SK-N-SH (cell line): ENCODE measurements at regions not wholly inside any gene's neighbourhood (a gene's known extent, or its start where the extent isn't known, plus 50 kb on each side); places are given as distances from the start of the nearest gene placed in this dataset.

Source experiments
- CTCF ChIA-PET: fragments of 300-600, 350-600 bp; formaldehyde crosslinking; extraction: SDS; loops from one replicate; lab custom pipeline; 2021; lab: Yijun Ruan, JAX
- POLR2A ChIA-PET: fragments of 350-600 bp; sonication (Branson Sonifier 250); formaldehyde crosslinking; extraction: SDS; loops from one replicate; lab custom pipeline; 2020; ENCODE audit warnings: antibody characterized with exemption, inconsistent platforms; lab: Yijun Ruan, JAX
- DNase-seq: peaks from one replicate; pipeline ENCODE4 v3.0.0; 2012
- H2AFZ ChIP-seq: fragments of 200-600 bp; sonication (generic); 2 replicates; pipeline ENCODE4 v1.8.1; 2016; ENCODE audit warnings: antibody characterized with exemption, mild to moderate bottlenecking, low read depth
- H3F3A ChIP-seq: fragments of 200-600 bp; sonication (generic); replicated peaks from 2 replicates; pipeline ENCODE3; 2016; ENCODE audit warnings: antibody characterized with exemption, mild to moderate bottlenecking; ENCODE audit not compliant: insufficient read depth
- H3K27ac ChIP-seq, 2 experiments: fragments of 200-500 bp in 1 of 2; fragments of 200-600 bp in 1 of 2; sonication (Bioruptor generic) in 1 of 2; sonication (generic), shearing (Covaris generic) in 1 of 2; 2 replicates each; pipeline versions ENCODE4 v1.5.1 to v1.6.1; 2014 to 2016; ENCODE audit warnings: low read depth in 2 of 2, inconsistent platforms in 1 of 2, low read length in 1 of 2, mild to moderate bottlenecking in 1 of 2, mixed read lengths in 1 of 2
- H3K27me3 ChIP-seq: fragments of 200-600 bp; sonication (generic), shearing (Covaris generic); 2 replicates; pipeline ENCODE4 v1.6.1; 2016; ENCODE audit warnings: mixed run types; ENCODE audit not compliant: insufficient read depth
- H3K36me3 ChIP-seq, 2 experiments: fragments of 200-500 bp in 1 of 2; fragments of 200-600 bp in 1 of 2; sonication (Bioruptor generic) in 1 of 2; sonication (generic) in 1 of 2; replicated peaks in 1 of 2; 2 replicates each; pipeline versions ENCODE3 to v1.5.1; 2014 to 2016; ENCODE audit warnings: low read length in 1 of 2, mild to moderate bottlenecking in 1 of 2; ENCODE audit not compliant: insufficient read depth in 2 of 2, control insufficient read depth in 1 of 2
- H3K4me1 ChIP-seq, 2 experiments: fragments of 200-500 bp in 1 of 2; fragments of 200-600 bp in 1 of 2; sonication (Bioruptor generic) in 1 of 2; sonication (generic), shearing (Covaris generic) in 1 of 2; 2 replicates each; pipeline versions ENCODE4 v1.5.1 to v1.6.1; 2014 to 2016; ENCODE audit warnings: low read depth in 1 of 2, low read length in 1 of 2, mixed run types in 1 of 2; ENCODE audit not compliant: insufficient read depth in 2 of 2, control insufficient read depth in 1 of 2
- H3K4me2 ChIP-seq: fragments of 200-600 bp; sonication (generic), shearing (Covaris generic); 2 replicates; pipeline ENCODE4 v1.6.1; 2017; ENCODE audit warnings: mixed run types
- H3K4me3 ChIP-seq, 2 experiments: fragments of 200-500 bp in 1 of 2; fragments of 200-600 bp in 1 of 2; sonication (Bioruptor generic) in 1 of 2; sonication (generic), shearing (Covaris generic) in 1 of 2; 2 replicates each; pipeline versions ENCODE4 v1.5.1 to v1.8.1; 2014 to 2016; ENCODE audit warnings: low read depth in 2 of 2, inconsistent platforms in 1 of 2, low read length in 1 of 2, mild to moderate bottlenecking in 1 of 2, mixed read lengths in 1 of 2, moderate library complexity in 1 of 2
- H3K79me2 ChIP-seq: fragments of 200-600 bp; sonication (generic); 2 replicates; pipeline ENCODE4 v1.8.1; 2017; ENCODE audit warnings: mild to moderate bottlenecking; ENCODE audit not compliant: insufficient read depth
- H3K9ac ChIP-seq: fragments of 200-600 bp; sonication (generic); 2 replicates; pipeline ENCODE4 v1.6.1; 2017; ENCODE audit warnings: mixed run types
- H3K9me2 ChIP-seq: fragments of 200-600 bp; sonication (generic); 2 replicates; pipeline ENCODE4 v1.6.1; 2017; ENCODE audit warnings: mixed run types
- H3K9me3 ChIP-seq: fragments of 200-600 bp; sonication (generic); 2 replicates; pipeline ENCODE4 v1.6.1; 2017; ENCODE audit warnings: mixed run types, mild to moderate bottlenecking, moderate library complexity
- H4K20me1 ChIP-seq: fragments of 200-600 bp; sonication (generic); 2 replicates; pipeline ENCODE4 v1.6.1; 2017; ENCODE audit warnings: mild to moderate bottlenecking, mixed run types; ENCODE audit not compliant: insufficient read depth
- CHD2 ChIP-seq: fragments of 150-350 bp; IDR thresholded peaks from 2 replicates; pipeline ENCODE4 v1.6.1; 2018; ENCODE audit warnings: low read length; ENCODE audit not compliant: partially characterized antibody
- CTCF ChIP-seq: fragments of 200-600 bp; sonication (generic); IDR thresholded peaks from 2 replicates; pipeline ENCODE4 v1.6.1; 2017; ENCODE audit warnings: antibody characterized with exemption, mild to moderate bottlenecking, moderate library complexity
- ELF1 ChIP-seq: IDR thresholded peaks from 2 replicates; pipeline ENCODE4 v1.4.0; 2012
- EP300 ChIP-seq, 2 experiments: IDR thresholded peaks; 2 replicates each; pipeline versions ENCODE4 v1.4.0 to v1.6.1; 2012; ENCODE audit warnings: borderline replicate concordance in 1 of 2, low read depth in 1 of 2, low read length in 1 of 2
- FOSL2 ChIP-seq: IDR thresholded peaks from 2 replicates; pipeline ENCODE4 v1.4.0; 2012; ENCODE audit warnings: low read depth, mild to moderate bottlenecking, moderate library complexity, borderline replicate concordance
- FOXJ3 ChIP-seq: sonication (generic); formaldehyde crosslinking; IDR thresholded peaks from 2 replicates; pipeline ENCODE4 v1.5.1; 2020; ENCODE audit warnings: mild to moderate bottlenecking, missing genetic modification reagents
- MEF2A ChIP-seq: IDR thresholded peaks from 2 replicates; pipeline ENCODE4 v1.4.0; 2012; ENCODE audit warnings: low read depth, borderline replicate concordance
- MXI1 ChIP-seq: IDR thresholded peaks from 2 replicates; pipeline ENCODE4 v1.6.1; 2012; ENCODE audit warnings: mild to moderate bottlenecking, low read depth, low read length, improper control_type of control experiment
- NFIC ChIP-seq: IDR thresholded peaks from 2 replicates; pipeline ENCODE4 v1.4.0; 2012; ENCODE audit warnings: borderline replicate concordance
- NRF1 ChIP-seq: IDR thresholded peaks from 2 replicates; pipeline ENCODE4 v1.6.1; 2012; ENCODE audit warnings: low read depth, mild to moderate bottlenecking, low read length
- POLR2AphosphoS5 ChIP-seq: IDR thresholded peaks from 2 replicates; pipeline ENCODE4 v1.6.1; 2012; ENCODE audit warnings: low read depth, low read length
- REST ChIP-seq: IDR thresholded peaks from 2 replicates; pipeline ENCODE4 v1.6.1; 2012; ENCODE audit warnings: mild to moderate bottlenecking, low read depth, low read length, moderate library complexity
- RXRA ChIP-seq: IDR thresholded peaks from 2 replicates; pipeline ENCODE4 v1.4.0; 2012; ENCODE audit warnings: low read depth, mild to moderate bottlenecking, borderline replicate concordance
- TEAD4 ChIP-seq: IDR thresholded peaks from 2 replicates; pipeline ENCODE4 v1.4.0; 2012; ENCODE audit warnings: mild to moderate bottlenecking, borderline replicate concordance; ENCODE audit not compliant: insufficient read depth
- USF1 ChIP-seq: IDR thresholded peaks from 2 replicates; pipeline ENCODE4 v1.4.0; 2012; ENCODE audit warnings: low read depth, borderline replicate concordance
- ZBTB33 ChIP-seq: IDR thresholded peaks from 2 replicates; pipeline ENCODE4 v1.4.0; 2012; ENCODE audit warnings: low read depth, borderline replicate concordance
- WGBS: methylation state at CpG from one replicate; pipeline ENCODE4 v1.1.6; 2017; ENCODE audit warnings: low lambda C conversion rate; 5-methylcytosine and 5-hydroxymethylcytosine counted together
- TF ChIP-seq, protein P1 (sequence below): fragments of 150-350 bp; IDR thresholded peaks from 2 replicates; pipeline ENCODE4 v1.6.1; 2016; ENCODE audit warnings: mild to moderate bottlenecking, low read depth, low read length

GRCh38 chr16:7124701-7125100 is 207.9 kb upstream of the RBFOX1 start:
- Histone ChIP-seq H3K79me2 (no peaks in the 10 kb centered on the region), H3K9me3 (no peaks in the 10 kb centered on the region), H3K4me1 (no peaks in the 10 kb centered on the region), H2AFZ (no peak overlapping the region), H3K9ac (no peak overlapping the region), H4K20me1 (no peaks in the 10 kb centered on the region), H3K4me2 (no peak overlapping the region), H3K9me2 (no peaks in the 10 kb centered on the region), H3K27ac (no peak overlapping the region), H3F3A (no peaks in the 10 kb centered on the region), H3K36me3 (no peaks in the 10 kb centered on the region), H3K27me3 (no peaks in the 10 kb centered on the region), H3K4me3 (no peak overlapping the region)
- no peak for TF ChIP-seq REST
- TF ChIP-seq EP300 (IDR thresholded peaks at IDR 0.05; ENCODE audit: borderline replicate concordance in 1 of 2, low read depth in 1 of 2, low read length in 1 of 2) = no peak
- no peak for TF ChIP-seq ZBTB33
- no peak for TF ChIP-seq ELF1
- TF ChIP-seq NRF1 = no peak
- TF ChIP-seq CTCF = no peak
- no peak for TF ChIP-seq FOXJ3 (CRISPR knock-in tag)
- no peak for TF ChIP-seq TEAD4
- TF ChIP-seq MEF2A = no peak
- TF ChIP-seq, protein P1, sequence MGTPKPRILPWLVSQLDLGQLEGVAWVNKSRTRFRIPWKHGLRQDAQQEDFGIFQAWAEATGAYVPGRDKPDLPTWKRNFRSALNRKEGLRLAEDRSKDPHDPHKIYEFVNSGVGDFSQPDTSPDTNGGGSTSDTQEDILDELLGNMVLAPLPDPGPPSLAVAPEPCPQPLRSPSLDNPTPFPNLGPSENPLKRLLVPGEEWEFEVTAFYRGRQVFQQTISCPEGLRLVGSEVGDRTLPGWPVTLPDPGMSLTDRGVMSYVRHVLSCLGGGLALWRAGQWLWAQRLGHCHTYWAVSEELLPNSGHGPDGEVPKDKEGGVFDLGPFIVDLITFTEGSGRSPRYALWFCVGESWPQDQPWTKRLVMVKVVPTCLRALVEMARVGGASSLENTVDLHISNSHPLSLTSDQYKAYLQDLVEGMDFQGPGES = no peak
- TF ChIP-seq POLR2AphosphoS5 = no peak
- no peak for TF ChIP-seq MXI1
- TF ChIP-seq RXRA = no peak
- no peak for TF ChIP-seq USF1
- no peak for TF ChIP-seq FOSL2
- TF ChIP-seq CHD2 = no peak
- TF ChIP-seq NFIC = no peak
- WGBS = 22% methylated on average over 5 of the region's 5 CpGs
- no peak for DNase-seq
- CTCF ChIA-PET = no interaction called here
- POLR2A ChIA-PET = no interaction called here
